NCI-H128 (cell line): ENCODE measurements at regions not wholly inside any gene's neighbourhood (a gene's known extent, or its start where the extent isn't known, plus 50 kb on each side); places are given as distances from the start of the nearest gene placed in this dataset.

ENCODE experiments used
- DNase-seq: peaks from one replicate; lab custom pipeline; 2025; ENCODE audit not compliant: unreplicated experiment; lab: John Stamatoyannopoulos, UW

DNA sequence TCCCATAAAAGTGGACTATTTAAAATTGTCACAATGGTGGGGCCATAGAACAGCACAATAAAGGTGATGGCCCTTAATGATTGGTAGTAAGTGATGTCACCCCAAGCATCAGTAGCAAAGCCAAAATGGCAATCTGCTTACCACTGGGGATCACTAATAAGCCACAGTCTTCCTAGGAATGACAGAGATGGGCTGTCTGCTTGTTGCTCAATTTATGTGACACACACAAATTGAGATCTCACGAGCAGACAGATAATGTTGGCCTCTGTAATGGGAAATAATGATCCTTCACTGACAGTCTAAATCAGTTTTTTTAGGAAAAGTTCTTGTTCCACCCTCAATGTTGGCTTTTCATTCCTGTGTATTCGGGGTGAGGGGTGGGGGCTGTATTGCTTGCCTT, 515.1 kb downstream of the BRD1 start:
- DNase-seq = no peak

GRCh38 chr22:49310354-49310753, 517.3 kb downstream of the BRD1 start:
- DNase-seq = no peak

DNA sequence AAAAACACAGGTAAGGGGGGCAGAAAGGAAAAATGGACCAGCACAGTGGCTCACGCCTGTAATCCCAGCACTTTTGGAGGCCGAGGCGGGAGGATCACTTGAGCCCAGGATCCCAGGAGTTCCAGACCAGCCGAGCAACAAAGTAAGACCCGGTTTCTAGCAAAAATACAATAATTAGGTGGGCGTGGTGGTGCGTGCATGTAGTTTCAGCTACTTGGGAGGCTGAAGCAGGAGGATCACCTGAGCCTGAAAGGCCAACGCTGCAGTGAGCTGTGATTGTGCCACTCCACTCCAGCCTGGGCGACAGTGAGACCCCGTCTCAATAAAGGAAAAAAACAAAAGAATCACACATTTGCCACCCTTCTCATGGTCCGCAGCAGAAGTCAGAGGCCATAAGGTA, 519.4 kb downstream of the BRD1 start:
- no peak for DNase-seq

DNA sequence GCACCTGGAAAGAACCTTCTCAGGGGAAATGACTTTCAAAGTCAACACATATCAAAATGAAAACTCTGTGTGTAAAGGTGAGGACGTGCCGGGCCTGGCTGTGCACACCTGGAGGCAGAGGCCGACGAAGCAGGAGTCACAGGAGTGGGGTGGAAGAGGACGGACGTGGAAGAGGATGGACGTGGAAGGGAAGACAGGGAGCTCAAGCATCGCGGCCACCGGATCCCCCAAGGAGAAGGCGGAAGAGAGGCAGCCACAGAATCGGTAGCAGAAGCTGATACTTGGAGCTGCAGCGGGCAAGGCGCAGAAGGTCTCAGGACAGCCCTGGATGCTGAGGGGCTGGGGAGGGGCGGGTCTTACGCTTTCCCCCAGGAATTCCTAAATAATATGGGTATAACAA, 519.8 kb downstream of the BRD1 start:
- no peak for DNase-seq

DNA sequence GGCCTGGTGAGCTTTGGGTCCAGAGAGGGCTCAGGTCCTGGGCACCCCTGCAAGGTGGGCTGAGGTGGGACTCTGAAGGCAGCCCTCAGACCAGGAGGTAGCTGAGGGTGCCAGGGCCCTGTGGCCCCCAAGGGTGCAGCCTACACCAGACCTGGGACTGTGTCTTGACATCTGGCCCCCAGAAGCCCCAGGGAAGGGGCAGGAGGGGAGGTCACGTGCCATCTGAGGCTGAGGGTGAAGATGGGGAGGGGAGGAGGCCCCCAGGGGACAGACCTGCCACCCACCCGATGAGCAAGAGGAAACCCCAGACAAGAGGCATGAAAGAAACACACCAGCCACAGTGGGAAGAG, 520.2 kb downstream of the BRD1 start:
- DNase-seq = no peak

- no peak for DNase-seq
Measured at GRCh38 chr22:49306632-49307480, 520.8 kb downstream of the BRD1 start.

DNA sequence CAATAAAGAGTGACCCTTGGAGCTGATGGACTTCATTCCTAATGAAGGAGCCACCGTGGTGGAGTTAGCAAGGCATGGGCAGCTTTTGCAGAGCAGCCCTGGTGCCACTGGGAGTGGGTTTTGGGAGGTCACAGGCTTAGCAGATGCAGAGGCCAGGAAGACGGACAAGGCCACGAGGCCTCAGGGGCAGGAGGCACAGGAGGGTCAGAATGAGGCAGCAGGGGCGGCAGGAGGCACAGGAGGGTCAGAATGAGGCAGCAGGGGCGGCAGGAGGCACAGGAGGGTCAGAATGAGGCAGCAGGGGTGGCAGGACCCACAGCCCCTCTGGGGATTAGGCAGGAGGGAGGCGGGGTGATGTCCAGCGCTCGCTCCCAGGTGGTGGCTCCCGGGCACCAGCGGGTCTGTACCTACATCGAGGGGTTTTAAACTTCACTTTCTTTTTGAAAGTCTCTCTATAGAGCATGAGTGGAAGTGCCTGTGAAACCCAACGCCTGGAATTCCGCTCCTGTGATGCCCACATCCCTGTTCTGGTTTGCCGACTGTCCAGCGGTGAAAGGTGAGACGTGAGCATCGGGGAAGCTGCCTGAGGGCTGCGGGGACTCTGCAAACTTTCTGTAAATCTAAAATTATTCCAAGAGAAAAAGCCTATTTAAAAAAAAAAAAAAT, 521.6 kb downstream of the BRD1 start:
- no peak for DNase-seq

DNA sequence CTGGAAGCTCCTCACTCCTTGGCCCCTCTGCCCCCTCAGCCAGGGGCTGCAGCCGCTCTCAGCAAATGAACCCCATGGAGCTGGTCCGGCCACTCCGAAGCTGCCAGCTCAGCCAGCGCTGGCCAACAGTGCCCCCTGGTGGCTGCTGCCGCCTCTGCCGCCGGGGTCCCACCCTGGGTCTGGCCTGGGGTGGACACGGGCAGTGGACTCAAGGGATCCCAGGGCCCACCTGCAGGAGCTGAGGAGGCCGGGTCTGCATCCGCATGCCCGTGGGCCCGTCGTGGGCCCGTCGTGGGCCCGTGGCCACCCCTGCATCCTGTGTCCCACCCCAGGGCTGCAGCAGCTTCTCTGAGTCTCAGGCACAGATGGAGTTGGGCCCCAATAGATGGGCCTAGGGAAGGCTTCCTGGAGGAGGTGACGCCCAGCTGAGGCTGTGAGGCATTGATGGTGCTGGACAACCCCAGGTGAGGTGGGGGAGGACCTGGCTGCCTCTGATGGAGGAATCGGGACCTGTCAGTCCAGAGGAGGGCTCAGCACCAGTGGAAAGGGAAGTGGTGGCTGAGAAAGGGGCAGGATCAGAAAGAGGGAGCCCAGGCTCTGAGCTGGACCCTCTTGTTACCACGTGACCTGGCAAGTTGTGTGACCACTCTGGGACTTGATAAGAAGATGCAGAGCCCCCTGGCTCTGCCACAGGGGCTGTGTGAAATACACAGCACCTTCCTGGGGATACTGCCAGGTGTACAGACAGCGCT, 522.3 kb downstream of the BRD1 start:
- DNase-seq = no peak

DNA sequence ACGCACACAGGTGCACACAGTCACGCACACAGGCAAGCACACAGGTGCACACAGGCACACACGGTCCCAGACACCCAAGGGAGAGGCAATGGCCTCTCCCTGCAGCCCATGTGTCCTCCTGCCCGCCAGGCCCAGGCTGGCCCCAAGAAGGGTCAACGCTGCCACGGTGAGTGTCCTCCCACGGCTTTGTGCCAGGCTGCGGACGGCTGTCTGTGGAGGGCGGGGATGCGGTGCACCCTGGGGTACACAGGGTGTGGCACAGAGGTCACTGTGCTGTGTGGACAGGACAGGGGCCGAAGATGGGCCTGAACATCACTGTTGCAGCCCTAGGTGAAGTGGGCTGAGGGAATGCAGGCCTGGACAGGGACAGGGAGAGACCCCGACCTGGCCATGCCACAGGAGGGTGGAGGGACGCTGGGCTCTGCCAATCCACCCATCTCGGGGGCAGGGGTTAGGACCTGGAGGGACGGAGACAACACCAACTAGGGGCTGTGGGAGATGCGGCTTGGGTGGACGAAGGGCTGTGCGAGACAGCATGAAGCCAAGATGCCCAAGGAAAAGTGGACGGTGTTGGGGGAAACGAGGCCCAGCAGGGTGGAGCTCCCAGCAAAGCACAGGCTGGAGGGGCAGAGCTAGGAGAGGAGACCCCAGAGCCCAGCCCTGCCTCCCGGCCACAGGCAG, 523.8 kb downstream of the BRD1 start:
- DNase-seq = no peak

DNA sequence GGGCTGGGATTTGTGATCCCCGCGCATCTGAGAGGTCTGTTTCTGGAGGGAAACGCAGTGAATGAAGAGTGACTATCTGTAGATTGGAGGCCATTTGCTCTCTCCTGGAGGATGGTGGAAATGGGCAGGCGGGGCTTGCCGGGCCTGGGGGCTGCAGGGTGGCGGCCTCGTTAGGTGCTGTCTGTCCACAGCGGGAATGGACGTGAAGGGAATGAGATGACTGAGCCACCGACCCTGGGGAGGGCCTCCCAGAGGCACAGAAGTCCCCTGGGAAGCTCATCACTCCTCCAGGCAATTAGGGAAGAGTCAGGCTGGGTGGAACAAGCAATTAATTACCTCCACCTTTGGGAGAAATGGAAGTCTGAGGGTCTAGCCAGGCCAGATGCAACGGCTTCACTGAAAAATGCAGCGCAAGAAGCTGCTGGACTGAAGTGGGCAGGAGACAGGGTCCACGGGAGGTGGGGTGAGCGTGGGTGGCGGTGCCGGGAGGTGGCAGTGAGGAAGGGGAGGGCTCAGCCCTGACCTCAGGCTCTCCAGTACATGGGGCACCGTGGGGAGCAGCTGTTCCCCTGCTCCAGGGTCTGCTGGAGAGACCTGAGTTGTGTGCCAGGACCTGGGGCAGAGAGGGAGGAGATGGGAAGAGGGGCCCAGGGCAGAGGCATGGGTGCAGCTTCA, 524.5 kb downstream of the BRD1 start:
- no peak for DNase-seq

DNA sequence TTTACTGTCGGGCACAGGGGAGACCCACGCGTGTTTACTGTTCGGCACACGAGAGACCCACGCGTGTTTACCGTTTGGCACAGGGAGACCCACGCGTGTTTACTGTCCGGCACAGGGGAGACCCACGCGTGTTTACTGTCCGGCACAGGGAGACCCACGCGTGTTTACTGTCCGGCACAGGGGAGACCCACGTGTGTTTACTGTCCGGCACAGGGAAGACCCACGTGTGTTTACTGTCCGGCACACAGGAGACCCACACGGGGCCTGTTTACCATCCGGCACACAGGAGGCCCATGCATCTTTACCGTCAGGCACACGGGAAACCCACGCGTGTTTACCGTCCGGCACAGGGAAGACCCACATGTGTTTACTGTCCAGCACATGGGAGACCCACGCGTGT, 525.1 kb downstream of the BRD1 start:
- no peak for DNase-seq

- no peak for DNase-seq
Measured at GRCh38 chr22:49302150-49302460, 525.6 kb downstream of the BRD1 start.

DNA sequence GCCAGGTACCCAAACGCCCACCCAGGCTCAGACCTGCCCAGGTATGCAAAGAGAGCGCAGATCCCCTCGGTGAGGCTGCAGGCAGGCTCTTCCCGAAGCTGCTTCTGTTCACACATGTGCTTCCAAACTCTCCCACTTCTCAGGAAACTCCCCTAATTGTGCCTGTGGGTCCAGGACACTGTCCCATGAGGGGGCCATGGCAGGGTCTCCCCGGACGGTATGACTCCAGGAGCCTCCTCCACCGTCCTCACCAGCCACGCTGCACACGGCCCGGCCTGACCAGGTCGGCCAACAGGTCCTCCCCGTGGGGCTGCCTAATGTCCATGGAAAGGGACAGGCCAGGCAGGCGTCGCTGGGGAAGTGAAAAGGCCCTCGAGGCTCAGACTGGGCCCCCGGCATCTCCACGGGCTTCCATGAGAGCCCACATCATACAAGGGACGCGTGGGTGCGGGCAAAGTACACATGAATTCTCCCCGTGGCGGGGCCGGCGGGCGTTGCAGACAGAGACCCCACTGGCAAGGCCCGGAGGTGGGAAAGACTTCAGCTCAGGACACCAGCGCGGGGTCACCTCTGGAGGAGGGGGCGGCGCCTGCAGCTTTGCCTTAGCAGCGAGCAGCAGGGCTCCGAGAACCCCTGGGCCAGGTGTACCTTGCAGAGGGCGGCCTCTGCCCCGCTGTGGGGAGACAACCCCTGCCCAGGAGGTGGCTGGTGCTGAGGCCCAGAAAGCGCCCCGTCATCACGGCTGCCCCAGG, 526.1 kb downstream of the BRD1 start:
- DNase-seq = no peak

- DNase-seq = no peak
Measured at GRCh38 chr22:49300951-49301397, 526.7 kb downstream of the BRD1 start.

DNA sequence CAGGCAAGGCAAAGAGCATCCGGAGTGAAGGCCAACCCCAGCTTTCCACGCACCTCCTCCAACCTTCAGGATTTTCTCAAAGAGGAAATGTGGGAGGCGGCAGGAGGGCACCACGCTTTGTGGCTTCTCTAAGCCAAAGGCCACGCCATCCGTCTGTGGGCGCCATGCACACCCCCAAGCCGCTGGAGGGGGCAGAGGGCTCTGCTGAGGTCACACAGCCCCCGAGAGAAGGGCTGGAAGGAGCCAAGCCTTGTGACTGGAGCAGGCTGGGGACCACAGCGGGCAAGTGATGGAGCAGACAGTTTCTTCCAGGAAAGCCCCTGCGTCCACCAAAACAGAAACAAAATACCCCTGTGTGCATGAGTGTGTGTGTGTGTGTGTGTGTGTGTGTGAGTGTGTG, 527.4 kb downstream of the BRD1 start:
- no peak for DNase-seq

GRCh38 chr22:49299821-49300231, 527.8 kb downstream of the BRD1 start:
- DNase-seq = no peak

GRCh38 chr22:49298834-49299750, 528.6 kb downstream of the BRD1 start:
- DNase-seq = no peak

DNA sequence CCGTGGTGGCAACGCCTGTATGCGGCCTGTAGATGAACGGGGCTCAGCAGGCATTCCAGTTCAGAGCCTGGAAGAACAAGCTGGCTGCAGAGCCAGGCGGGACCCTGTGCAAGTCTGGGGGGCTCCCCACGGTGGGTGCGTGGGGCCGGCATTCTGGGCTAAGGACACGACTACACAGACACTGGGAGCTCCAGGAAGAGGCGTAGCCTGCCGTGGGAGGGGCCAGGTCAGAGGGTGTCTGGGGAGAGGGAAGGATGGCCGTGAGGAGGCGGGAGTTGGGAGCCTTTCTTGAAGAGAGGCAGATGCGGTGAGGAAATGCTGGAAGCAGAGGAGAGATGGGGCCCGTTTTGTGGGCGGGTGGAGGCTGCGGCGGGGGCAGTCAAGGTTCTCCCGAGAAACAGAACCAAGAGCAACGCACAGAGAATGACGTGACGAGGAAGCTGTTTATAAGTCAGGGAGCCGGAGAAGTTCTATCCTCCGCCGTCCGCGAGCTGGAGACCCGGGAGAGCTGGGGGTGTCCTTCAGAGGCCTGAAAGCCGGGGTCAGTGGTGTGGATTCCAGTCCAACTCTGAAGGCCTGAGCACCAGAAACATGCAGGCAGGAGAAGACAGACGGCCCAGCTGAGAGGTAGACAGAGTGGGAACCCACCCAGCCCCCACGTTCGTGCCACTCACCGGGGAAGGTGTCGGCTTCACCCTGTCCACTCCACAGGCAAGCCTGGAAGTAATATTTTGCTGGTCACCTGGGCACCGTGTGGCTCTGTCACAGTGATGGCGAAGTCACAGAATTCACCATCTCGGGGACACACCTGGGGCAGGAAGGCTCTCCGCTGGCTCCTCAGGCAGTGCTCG, 529.6 kb downstream of the BRD1 start:
- DNase-seq = no peak
